ENCODE measurements at regions not wholly inside any gene's neighbourhood (a gene's known extent, or its start where the extent isn't known, plus 50 kb on each side); places are given as distances from the start of the nearest gene placed in this dataset.
A peak's percentile ranks its signal among the peaks of the same experiment; 100 is the strongest.

- no peak for TF ChIP-seq CTCF (IDR thresholded peaks at IDR 0.05; ENCODE audit: low read length)
- Histone ChIP-seq H3K79me2 (ENCODE audit: low read length) (no peaks in the 10 kb centered on the region), H3K9me2 (replicated peaks; ENCODE audit: insufficient read depth, low read length) (no peaks in the 10 kb centered on the region), H3K9ac (ENCODE audit: low read length) (no peak overlapping the region), H3K4me2 (ENCODE audit: low read depth, low read length) (no peak overlapping the region), H3K27me3 (replicated peaks; ENCODE audit: insufficient read depth, low read length) (no peaks in the 10 kb centered on the region), H4K20me1 (ENCODE audit: insufficient read depth, low read length) (no peaks in the 10 kb centered on the region), H2AFZ (ENCODE audit: low read length) (no peak overlapping the region), H3F3A (ENCODE audit: insufficient read depth, low read length) (no peaks in the 10 kb centered on the region), H3K27ac (ENCODE audit: low read length) (no peak overlapping the region), H3K4me3 (ENCODE audit: low read length) (no peak overlapping the region), H3K4me1 (ENCODE audit: low read length) (0 out of 2 replicates have a peak, but pooled peaks cover 4% of the 10 kb centered on the region), H3K9me3 (replicated peaks; ENCODE audit: insufficient read depth, low read length) (no peaks in the 10 kb centered on the region), H3K36me3 (replicated peaks; ENCODE audit: insufficient read depth, low read length) (no peaks in the 10 kb centered on the region)
- DNase-seq: no peak
Observed at GRCh38 chr12:90407841-90408240, 547.1 kb downstream of the CCER1 start.

GRCh38 chr12:90404071-90404470 is 550.9 kb downstream of the CCER1 start:
- TF ChIP-seq EZH2phosphoT487 (IDR thresholded peaks at IDR 0.05; ENCODE audit: low read length) (no peak), CTCF (IDR thresholded peaks at IDR 0.05; ENCODE audit: low read length) (no peak), EZH2 (optimal IDR thresholded peaks at IDR 0.05; ENCODE audit: low read depth, low read length) (no peak)
- Histone ChIP-seq H3K4me2 (ENCODE audit: low read depth, low read length) (0 out of 2 replicates have a peak overlapping the region, but pooled peaks have one; percentile 0), H3K79me2 (ENCODE audit: low read length) (no peaks in the 10 kb centered on the region), H2AFZ (ENCODE audit: low read length) (no peak overlapping the region), H3K4me3 (ENCODE audit: low read length) (no peak overlapping the region), H4K20me1 (ENCODE audit: insufficient read depth, low read length) (no peaks in the 10 kb centered on the region), H3K27ac (ENCODE audit: low read length) (no peak overlapping the region), H3K9me2 (replicated peaks; ENCODE audit: insufficient read depth, low read length) (no peaks in the 10 kb centered on the region), H3K4me1 (ENCODE audit: low read length) (0 out of 2 replicates have a peak, but pooled peaks cover 4% of the 10 kb centered on the region), H3K9ac (ENCODE audit: low read length) (no peak overlapping the region), H3F3A (ENCODE audit: insufficient read depth, low read length) (no peaks in the 10 kb centered on the region), H3K27me3 (replicated peaks; ENCODE audit: insufficient read depth, low read length) (no peaks in the 10 kb centered on the region), H3K9me3 (replicated peaks; ENCODE audit: insufficient read depth, low read length) (no peaks in the 10 kb centered on the region), H3K36me3 (replicated peaks; ENCODE audit: insufficient read depth, low read length) (no peaks in the 10 kb centered on the region)
- DNase-seq: peak; percentile 28

- H3K9me3 ChIP-seq (replicated peaks; ENCODE audit: insufficient read depth, low read length): no peaks in the 10 kb centered on the region
- H4K20me1 ChIP-seq (ENCODE audit: insufficient read depth, low read length): no peaks in the 10 kb centered on the region
- no peak overlapping the region for H2AFZ ChIP-seq (ENCODE audit: low read length)
- H3K9ac ChIP-seq (ENCODE audit: low read length): no peak overlapping the region
- DNase-seq: no peak
- H3K27ac ChIP-seq (ENCODE audit: low read length): no peak overlapping the region
- no peaks in the 10 kb centered on the region for H3K27me3 ChIP-seq (replicated peaks; ENCODE audit: insufficient read depth, low read length)
- no peak overlapping the region for H3K4me2 ChIP-seq (ENCODE audit: low read depth, low read length)
- H3F3A ChIP-seq (ENCODE audit: insufficient read depth, low read length): no peaks in the 10 kb centered on the region
- TF ChIP-seq CTCF (IDR thresholded peaks at IDR 0.05; ENCODE audit: low read length) (no peak), EZH2phosphoT487 (IDR thresholded peaks at IDR 0.05; ENCODE audit: low read length) (no peak), EZH2 (optimal IDR thresholded peaks at IDR 0.05; ENCODE audit: low read depth, low read length) (no peak)
- no peaks in the 10 kb centered on the region for H3K36me3 ChIP-seq (replicated peaks; ENCODE audit: insufficient read depth, low read length)
- H3K4me3 ChIP-seq (ENCODE audit: low read length): no peak overlapping the region
- no peaks in the 10 kb centered on the region for H3K79me2 ChIP-seq (ENCODE audit: low read length)
- 0 out of 2 replicates have a peak, but pooled peaks cover 4% of the 10 kb centered on the region for H3K4me1 ChIP-seq (ENCODE audit: low read length)
- H3K9me2 ChIP-seq (replicated peaks; ENCODE audit: insufficient read depth, low read length): no peaks in the 10 kb centered on the region
Observed at GRCh38 chr12:90401185-90401584, 553.8 kb downstream of the CCER1 start.
